SK-N-SH (cell line): ENCODE measurements at regions not wholly inside any gene's neighbourhood (a gene's known extent, or its start where the extent isn't known, plus 50 kb on each side); places are given as distances from the start of the nearest gene placed in this dataset.

Experiments used
- EP300 ChIP-seq, 2 experiments: IDR thresholded peaks; 2 replicates each; pipeline versions ENCODE4 v1.4.0 to v1.6.1; 2012; ENCODE audit warnings: borderline replicate concordance in 1 of 2, low read depth in 1 of 2, low read length in 1 of 2
- GATA2 ChIP-seq: sonication (generic); formaldehyde crosslinking; IDR thresholded peaks from 2 replicates; pipeline ENCODE4 v1.5.0; 2020; ENCODE audit warnings: mild to moderate bottlenecking, missing genetic modification reagents
- NRF1 ChIP-seq: IDR thresholded peaks from 2 replicates; pipeline ENCODE4 v1.6.1; 2012; ENCODE audit warnings: low read depth, mild to moderate bottlenecking, low read length
- POLR2AphosphoS5 ChIP-seq: IDR thresholded peaks from 2 replicates; pipeline ENCODE4 v1.6.1; 2012; ENCODE audit warnings: low read depth, low read length
- RFX5 ChIP-seq: IDR thresholded peaks from 2 replicates; pipeline ENCODE4 v1.6.1; 2012; ENCODE audit warnings: mild to moderate bottlenecking, improper control_type of control experiment, low read length
- TAF1 ChIP-seq: IDR thresholded peaks from 2 replicates; pipeline ENCODE4 v1.6.1; 2012; ENCODE audit warnings: low read depth, mild to moderate bottlenecking, low read length, moderate library complexity, borderline replicate concordance
- TCF12 ChIP-seq: IDR thresholded peaks from 2 replicates; pipeline ENCODE4 v1.4.0; 2012
- YY1 ChIP-seq: IDR thresholded peaks from 2 replicates; pipeline ENCODE4 v1.4.0; 2012; ENCODE audit warnings: low read depth, mild to moderate bottlenecking
- TF ChIP-seq, protein P1 (sequence below): fragments of 200-600 bp; sonication (generic); IDR thresholded peaks from 2 replicates; pipeline ENCODE4 v1.6.1; 2017; ENCODE audit warnings: antibody characterized with exemption, mild to moderate bottlenecking, moderate library complexity
- TF ChIP-seq, protein P2 (sequence below): IDR thresholded peaks from 2 replicates; pipeline ENCODE4 v1.6.1; 2012; ENCODE audit warnings: mild to moderate bottlenecking, low read depth, low read length, moderate library complexity
- TF ChIP-seq, protein P3 (sequence below): IDR thresholded peaks from 2 replicates; pipeline ENCODE4 v1.4.0; 2012; ENCODE audit warnings: low read depth
- TF ChIP-seq, protein P4 (sequence below): fragments of 150-350 bp; IDR thresholded peaks from 2 replicates; pipeline ENCODE4 v1.6.1; 2016; ENCODE audit warnings: mild to moderate bottlenecking, low read depth, low read length

DNA sequence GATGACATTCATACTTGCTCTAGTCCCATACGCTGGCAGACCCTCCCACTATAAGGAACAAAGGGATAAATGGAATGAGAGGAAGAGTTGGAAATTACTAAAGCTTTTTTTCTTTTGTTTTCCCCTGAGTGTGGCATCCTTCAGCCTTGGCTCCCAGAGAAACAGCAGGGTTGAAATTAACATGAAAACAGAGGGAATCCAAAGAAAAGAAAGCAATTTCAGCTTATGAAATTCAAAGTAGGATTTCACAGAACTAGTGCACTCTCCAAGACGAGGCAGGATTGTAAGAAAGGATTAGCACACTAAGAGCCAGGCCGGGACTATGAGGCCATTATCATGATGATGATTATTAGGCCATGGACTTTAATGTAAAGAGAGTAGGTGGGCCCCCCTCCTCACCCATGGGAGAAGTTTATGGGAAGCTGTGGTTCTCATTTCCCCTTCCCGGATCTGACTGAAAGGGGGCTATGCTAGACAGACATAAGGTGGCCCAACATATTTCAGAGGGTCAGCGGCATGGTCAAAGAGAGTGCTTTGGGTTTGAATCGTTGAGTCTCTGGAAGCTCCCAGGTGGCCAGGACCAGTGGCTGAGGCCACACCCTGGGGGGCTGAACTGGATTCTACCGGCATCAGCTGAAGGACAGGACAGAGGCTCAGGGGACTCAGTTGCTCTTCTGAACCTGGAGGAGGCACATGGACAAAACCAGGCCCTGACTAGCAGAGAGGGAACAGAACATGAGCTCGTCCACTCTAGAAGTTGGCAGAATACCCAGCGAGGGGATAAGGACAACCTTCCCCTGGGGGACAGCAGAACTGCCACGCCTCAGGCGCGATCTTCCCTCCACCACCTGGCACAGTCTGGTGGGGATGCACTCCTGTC lies 100.1 kb upstream of the ARL4C start:
- TF ChIP-seq, protein P1, sequence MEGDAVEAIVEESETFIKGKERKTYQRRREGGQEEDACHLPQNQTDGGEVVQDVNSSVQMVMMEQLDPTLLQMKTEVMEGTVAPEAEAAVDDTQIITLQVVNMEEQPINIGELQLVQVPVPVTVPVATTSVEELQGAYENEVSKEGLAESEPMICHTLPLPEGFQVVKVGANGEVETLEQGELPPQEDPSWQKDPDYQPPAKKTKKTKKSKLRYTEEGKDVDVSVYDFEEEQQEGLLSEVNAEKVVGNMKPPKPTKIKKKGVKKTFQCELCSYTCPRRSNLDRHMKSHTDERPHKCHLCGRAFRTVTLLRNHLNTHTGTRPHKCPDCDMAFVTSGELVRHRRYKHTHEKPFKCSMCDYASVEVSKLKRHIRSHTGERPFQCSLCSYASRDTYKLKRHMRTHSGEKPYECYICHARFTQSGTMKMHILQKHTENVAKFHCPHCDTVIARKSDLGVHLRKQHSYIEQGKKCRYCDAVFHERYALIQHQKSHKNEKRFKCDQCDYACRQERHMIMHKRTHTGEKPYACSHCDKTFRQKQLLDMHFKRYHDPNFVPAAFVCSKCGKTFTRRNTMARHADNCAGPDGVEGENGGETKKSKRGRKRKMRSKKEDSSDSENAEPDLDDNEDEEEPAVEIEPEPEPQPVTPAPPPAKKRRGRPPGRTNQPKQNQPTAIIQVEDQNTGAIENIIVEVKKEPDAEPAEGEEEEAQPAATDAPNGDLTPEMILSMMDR: no peak
- no peak for TF ChIP-seq RFX5
- TF ChIP-seq GATA2 (CRISPR knock-in tag): no peak
- no peak for TF ChIP-seq EP300 (IDR thresholded peaks at IDR 0.05; ENCODE audit: borderline replicate concordance in 1 of 2, low read depth in 1 of 2, low read length in 1 of 2)
- TF ChIP-seq, protein P2, sequence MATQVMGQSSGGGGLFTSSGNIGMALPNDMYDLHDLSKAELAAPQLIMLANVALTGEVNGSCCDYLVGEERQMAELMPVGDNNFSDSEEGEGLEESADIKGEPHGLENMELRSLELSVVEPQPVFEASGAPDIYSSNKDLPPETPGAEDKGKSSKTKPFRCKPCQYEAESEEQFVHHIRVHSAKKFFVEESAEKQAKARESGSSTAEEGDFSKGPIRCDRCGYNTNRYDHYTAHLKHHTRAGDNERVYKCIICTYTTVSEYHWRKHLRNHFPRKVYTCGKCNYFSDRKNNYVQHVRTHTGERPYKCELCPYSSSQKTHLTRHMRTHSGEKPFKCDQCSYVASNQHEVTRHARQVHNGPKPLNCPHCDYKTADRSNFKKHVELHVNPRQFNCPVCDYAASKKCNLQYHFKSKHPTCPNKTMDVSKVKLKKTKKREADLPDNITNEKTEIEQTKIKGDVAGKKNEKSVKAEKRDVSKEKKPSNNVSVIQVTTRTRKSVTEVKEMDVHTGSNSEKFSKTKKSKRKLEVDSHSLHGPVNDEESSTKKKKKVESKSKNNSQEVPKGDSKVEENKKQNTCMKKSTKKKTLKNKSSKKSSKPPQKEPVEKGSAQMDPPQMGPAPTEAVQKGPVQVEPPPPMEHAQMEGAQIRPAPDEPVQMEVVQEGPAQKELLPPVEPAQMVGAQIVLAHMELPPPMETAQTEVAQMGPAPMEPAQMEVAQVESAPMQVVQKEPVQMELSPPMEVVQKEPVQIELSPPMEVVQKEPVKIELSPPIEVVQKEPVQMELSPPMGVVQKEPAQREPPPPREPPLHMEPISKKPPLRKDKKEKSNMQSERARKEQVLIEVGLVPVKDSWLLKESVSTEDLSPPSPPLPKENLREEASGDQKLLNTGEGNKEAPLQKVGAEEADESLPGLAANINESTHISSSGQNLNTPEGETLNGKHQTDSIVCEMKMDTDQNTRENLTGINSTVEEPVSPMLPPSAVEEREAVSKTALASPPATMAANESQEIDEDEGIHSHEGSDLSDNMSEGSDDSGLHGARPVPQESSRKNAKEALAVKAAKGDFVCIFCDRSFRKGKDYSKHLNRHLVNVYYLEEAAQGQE: no peak
- TF ChIP-seq, protein P3, sequence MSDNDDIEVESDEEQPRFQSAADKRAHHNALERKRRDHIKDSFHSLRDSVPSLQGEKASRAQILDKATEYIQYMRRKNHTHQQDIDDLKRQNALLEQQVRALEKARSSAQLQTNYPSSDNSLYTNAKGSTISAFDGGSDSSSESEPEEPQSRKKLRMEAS: no peak
- TF ChIP-seq NRF1: no peak
- TF ChIP-seq, protein P4, sequence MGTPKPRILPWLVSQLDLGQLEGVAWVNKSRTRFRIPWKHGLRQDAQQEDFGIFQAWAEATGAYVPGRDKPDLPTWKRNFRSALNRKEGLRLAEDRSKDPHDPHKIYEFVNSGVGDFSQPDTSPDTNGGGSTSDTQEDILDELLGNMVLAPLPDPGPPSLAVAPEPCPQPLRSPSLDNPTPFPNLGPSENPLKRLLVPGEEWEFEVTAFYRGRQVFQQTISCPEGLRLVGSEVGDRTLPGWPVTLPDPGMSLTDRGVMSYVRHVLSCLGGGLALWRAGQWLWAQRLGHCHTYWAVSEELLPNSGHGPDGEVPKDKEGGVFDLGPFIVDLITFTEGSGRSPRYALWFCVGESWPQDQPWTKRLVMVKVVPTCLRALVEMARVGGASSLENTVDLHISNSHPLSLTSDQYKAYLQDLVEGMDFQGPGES: no peak
- TF ChIP-seq TAF1: no peak
- TF ChIP-seq POLR2AphosphoS5: no peak
- TF ChIP-seq TCF12: no peak
- TF ChIP-seq YY1: no peak
